PFSK-1 (cell line): ENCODE measurements at regions not wholly inside any gene's neighbourhood (a gene's known extent, or its start where the extent isn't known, plus 50 kb on each side); places are given as distances from the start of the nearest gene placed in this dataset.

Experiments
- POLR2AphosphoS5 ChIP-seq: IDR thresholded peaks from 2 replicates; pipeline ENCODE4 v1.6.1; 2012; ENCODE audit warnings: low read depth, mild to moderate bottlenecking, control low read depth, low read length, moderate library complexity
- SIN3A ChIP-seq: IDR thresholded peaks from 2 replicates; pipeline ENCODE4 v1.6.1; 2012; ENCODE audit warnings: mild to moderate bottlenecking, low read length, moderate library complexity, borderline replicate concordance; ENCODE audit not compliant: insufficient read depth
- TAF1 ChIP-seq: IDR thresholded peaks from 2 replicates; pipeline ENCODE4 v1.6.1; 2012; ENCODE audit warnings: low read length, control low read depth, borderline replicate concordance; ENCODE audit not compliant: insufficient read depth
- TF ChIP-seq, protein P1 (sequence below), 2 experiments: IDR thresholded peaks; 2 replicates each; pipeline versions ENCODE4 v1.6.1 to v1.8.0; 2011 to 2012; ENCODE audit warnings: low read depth in 2 of 2, low read length in 2 of 2, control low read depth in 1 of 2, inconsistent platforms in 1 of 2, mild to moderate bottlenecking in 1 of 2, moderate library complexity in 1 of 2; ENCODE audit not compliant: insufficient read depth in 1 of 2

DNA sequence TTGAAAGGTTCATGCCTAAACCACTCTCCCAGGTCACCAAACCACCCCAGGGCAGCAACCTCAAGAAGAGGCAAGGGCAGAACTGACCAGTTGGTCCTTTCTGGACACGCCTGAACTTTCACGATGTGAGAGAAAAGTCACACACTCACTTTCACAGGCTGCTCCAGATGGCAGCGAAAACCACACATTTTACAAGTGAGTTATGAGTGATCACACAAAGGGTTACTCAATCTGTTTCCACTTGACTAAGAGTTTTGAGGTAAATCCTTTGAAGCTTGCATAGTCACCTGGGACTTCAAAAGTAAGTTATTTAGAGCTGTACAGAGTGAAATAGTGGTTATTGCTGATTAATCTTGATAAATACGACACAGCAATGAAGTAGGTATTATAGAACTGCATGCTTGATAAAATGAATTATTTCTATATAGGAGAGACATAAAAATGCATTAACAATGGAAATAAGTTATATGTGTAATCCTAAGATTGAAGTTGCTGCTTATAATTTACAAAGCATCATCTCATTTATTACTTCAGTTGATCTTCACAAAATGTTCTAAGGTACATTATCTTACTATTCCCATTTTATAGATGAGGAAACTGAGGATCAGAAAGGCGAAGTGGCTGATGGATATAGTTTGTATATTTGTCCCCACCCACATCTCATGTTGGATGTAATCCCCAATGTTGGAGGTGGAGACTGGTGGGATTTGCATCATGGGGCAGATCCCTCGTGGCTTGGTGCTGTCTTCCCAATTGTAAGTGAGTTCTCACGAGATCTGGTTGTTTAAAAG is 103.0 kb upstream of the KLF3 start:
- TF ChIP-seq, protein P1, sequence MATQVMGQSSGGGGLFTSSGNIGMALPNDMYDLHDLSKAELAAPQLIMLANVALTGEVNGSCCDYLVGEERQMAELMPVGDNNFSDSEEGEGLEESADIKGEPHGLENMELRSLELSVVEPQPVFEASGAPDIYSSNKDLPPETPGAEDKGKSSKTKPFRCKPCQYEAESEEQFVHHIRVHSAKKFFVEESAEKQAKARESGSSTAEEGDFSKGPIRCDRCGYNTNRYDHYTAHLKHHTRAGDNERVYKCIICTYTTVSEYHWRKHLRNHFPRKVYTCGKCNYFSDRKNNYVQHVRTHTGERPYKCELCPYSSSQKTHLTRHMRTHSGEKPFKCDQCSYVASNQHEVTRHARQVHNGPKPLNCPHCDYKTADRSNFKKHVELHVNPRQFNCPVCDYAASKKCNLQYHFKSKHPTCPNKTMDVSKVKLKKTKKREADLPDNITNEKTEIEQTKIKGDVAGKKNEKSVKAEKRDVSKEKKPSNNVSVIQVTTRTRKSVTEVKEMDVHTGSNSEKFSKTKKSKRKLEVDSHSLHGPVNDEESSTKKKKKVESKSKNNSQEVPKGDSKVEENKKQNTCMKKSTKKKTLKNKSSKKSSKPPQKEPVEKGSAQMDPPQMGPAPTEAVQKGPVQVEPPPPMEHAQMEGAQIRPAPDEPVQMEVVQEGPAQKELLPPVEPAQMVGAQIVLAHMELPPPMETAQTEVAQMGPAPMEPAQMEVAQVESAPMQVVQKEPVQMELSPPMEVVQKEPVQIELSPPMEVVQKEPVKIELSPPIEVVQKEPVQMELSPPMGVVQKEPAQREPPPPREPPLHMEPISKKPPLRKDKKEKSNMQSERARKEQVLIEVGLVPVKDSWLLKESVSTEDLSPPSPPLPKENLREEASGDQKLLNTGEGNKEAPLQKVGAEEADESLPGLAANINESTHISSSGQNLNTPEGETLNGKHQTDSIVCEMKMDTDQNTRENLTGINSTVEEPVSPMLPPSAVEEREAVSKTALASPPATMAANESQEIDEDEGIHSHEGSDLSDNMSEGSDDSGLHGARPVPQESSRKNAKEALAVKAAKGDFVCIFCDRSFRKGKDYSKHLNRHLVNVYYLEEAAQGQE (IDR thresholded peaks at IDR 0.05; ENCODE audit: insufficient read depth in 1 of 2, low read depth in 2 of 2, low read length in 2 of 2) = no peak
- no peak for TF ChIP-seq POLR2AphosphoS5
- TF ChIP-seq SIN3A = no peak
- TF ChIP-seq TAF1 = no peak
